Small intestine (tissue), 7 donors: ENCODE measurements at regions not wholly inside any gene's neighbourhood (a gene's known extent, or its start where the extent isn't known, plus 50 kb on each side); places are given as distances from the start of the nearest gene placed in this dataset.
A peak's percentile ranks its signal among the peaks of the same experiment; 100 is the strongest.

Experiments used
- DNase-seq, 2 donors: peaks; one replicate each; pipeline versions ENCODE4 v3.0.0 to v3.0.0-alpha.2; 2013
- FAIRE-seq: peaks from 2 replicates; lab custom pipeline; 2012; peaks lifted over from hg19 to GRCh38; lab: Jason Lieb, UNC
- H3K27ac ChIP-seq, 3 donors: one replicate each; pipeline ENCODE4 v1.5.1; 2013; ENCODE audit warnings: low read length in 2 of 3, mild to moderate bottlenecking in 2 of 3, control low read depth in 1 of 3, inconsistent platforms in 1 of 3, low read depth in 1 of 3, moderate library complexity in 1 of 3
- H3K27me3 ChIP-seq, 3 donors: one replicate each; pipeline ENCODE4 v1.6.1; 2013; ENCODE audit warnings: low read length in 3 of 3, inconsistent platforms in 1 of 3; ENCODE audit not compliant: control insufficient read depth in 3 of 3, insufficient read depth in 3 of 3
- H3K36me3 ChIP-seq, 3 donors: one replicate each; pipeline ENCODE4 v1.6.1; 2013; ENCODE audit warnings: low read length in 3 of 3, inconsistent platforms in 1 of 3, low read depth in 1 of 3, mild to moderate bottlenecking in 1 of 3, moderate library complexity in 1 of 3; ENCODE audit not compliant: control insufficient read depth in 3 of 3, insufficient read depth in 2 of 3
- H3K4me1 ChIP-seq, 3 donors: one replicate each; pipeline ENCODE4 v1.6.1; 2013; ENCODE audit warnings: low read length in 2 of 3, inconsistent platforms in 1 of 3, low read depth in 1 of 3, mild to moderate bottlenecking in 1 of 3, moderate library complexity in 1 of 3; ENCODE audit not compliant: control insufficient read depth in 3 of 3, insufficient read depth in 2 of 3
- H3K4me3 ChIP-seq, 3 donors: one replicate each; pipeline ENCODE4 v1.5.1; 2013; ENCODE audit warnings: low read length in 3 of 3, control low read depth in 1 of 3, inconsistent platforms in 1 of 3, low read depth in 1 of 3, mild to moderate bottlenecking in 1 of 3, moderate library complexity in 1 of 3
- H3K9me3 ChIP-seq, 2 donors: one replicate each; pipeline ENCODE4 v1.6.1; 2013; ENCODE audit warnings: low read depth in 1 of 2, low read length in 1 of 2; ENCODE audit not compliant: control insufficient read depth in 2 of 2, insufficient read depth in 1 of 2
- WGBS, 3 donors: extraction: QIAGEN DNeasy Blood & Tissue Kit; methylation state at CpG; one replicate each; pipeline ENCODE4 v1.1.7; 2013; 5-methylcytosine and 5-hydroxymethylcytosine counted together
- donor health status: healthy with polysubstance abuse.
- donor health status: control.
- donor health status: control.
- donor health status: Bipolar disorder and iron deficiency.
- donor health status: healthy.

DNA sequence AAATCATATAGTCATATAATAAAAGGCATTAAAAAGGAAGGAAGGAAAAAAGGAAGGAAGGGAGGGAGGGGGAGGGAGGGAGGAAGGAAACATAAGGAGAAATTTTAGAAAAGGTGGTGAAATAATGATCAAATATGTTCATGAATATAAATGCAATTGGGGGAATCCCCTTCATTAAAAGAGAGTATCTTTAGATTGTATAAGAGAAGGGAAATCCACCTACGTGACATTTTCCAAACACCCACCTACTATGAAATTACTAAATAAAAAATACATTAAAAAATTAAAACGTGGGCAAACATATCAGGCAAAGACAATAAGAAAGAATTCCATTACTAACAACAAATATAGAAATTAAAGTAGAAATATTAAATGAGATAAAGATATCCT lies 203.4 kb upstream of the PARD3B start:
- Histone ChIP-seq H3K4me3 (no peak overlapping the region), H3K27ac (no peak overlapping the region), H3K36me3 (no peaks in the 10 kb centered on the region), H3K9me3 (peaks cover 0 to 14% of the 10 kb centered on the region in 2 donors), H3K4me1 (peaks cover 0 to 2% (median 0%) of the 10 kb centered on the region in 3 donors), H3K27me3 (no peaks in the 10 kb centered on the region)
- FAIRE-seq (no peak), DNase-seq (no peak)
- WGBS, 3 donors: 58 to 78% (median 69%) methylated on average over 2 of the region's 2 CpGs

GRCh38 chr2:204343685-204344084 lies 201.6 kb upstream of the PARD3B start:
- no peak for FAIRE-seq
- H3K27ac ChIP-seq: no peak overlapping the region
- H3K4me1 ChIP-seq: peaks cover 0 to 2% (median 0%) of the 10 kb centered on the region in 3 donors
- peaks cover 0 to 14% of the 10 kb centered on the region in 2 donors for H3K9me3 ChIP-seq
- H3K27me3 ChIP-seq: no peaks in the 10 kb centered on the region
- no peak overlapping the region for H3K4me3 ChIP-seq
- 91 to 96% (median 95%) methylated on average over 2 of the region's 2 CpGs for WGBS, 3 donors
- DNase-seq: no peak
- no peaks in the 10 kb centered on the region for H3K36me3 ChIP-seq

- no peaks in the 10 kb centered on the region for H3K27me3 ChIP-seq
- FAIRE-seq: no peak
- peak in 1 of 2 donors; percentile 52 for DNase-seq
- H3K36me3 ChIP-seq: no peaks in the 10 kb centered on the region
- peaks cover 0 to 14% of the 10 kb centered on the region in 2 donors for H3K9me3 ChIP-seq
- WGBS, 3 donors: 0 to 33% (median 25%) methylated on average over 2 of the region's 2 CpGs
- H3K4me3 ChIP-seq: peak overlapping the region in 1 of 3 donors; percentile 5
- no peak overlapping the region for H3K27ac ChIP-seq
- H3K4me1 ChIP-seq: peaks cover 0 to 2% (median 0%) of the 10 kb centered on the region in 3 donors
These were observed 201.2 kb upstream of the PARD3B start for GRCh38 chr2:204344119-204344518.

- H3K4me3 ChIP-seq: no peak overlapping the region
- FAIRE-seq (no peak), DNase-seq (no peak)
- H3K27ac ChIP-seq: no peak overlapping the region
- H3K9me3 ChIP-seq: peaks cover 0 to 14% of the 10 kb centered on the region in 2 donors
- WGBS, 3 donors: 82 to 87% (median 85%) methylated on average over 3 of the region's 3 CpGs
- H3K4me1 ChIP-seq: peaks cover 0 to 2% (median 0%) of the 10 kb centered on the region in 3 donors
- H3K27me3 ChIP-seq: no peaks in the 10 kb centered on the region
- H3K36me3 ChIP-seq: no peaks in the 10 kb centered on the region
These were observed 198.4 kb upstream of the PARD3B start for GRCh38 chr2:204346906-204347305.

- Histone ChIP-seq H3K4me1 (no peaks in the 10 kb centered on the region), H3K27ac (no peak overlapping the region), H3K4me3 (no peak overlapping the region), H3K27me3 (no peaks in the 10 kb centered on the region), H3K9me3 (no peaks in the 10 kb centered on the region), H3K36me3 (no peaks in the 10 kb centered on the region)
- FAIRE-seq: no peak
- no peak for DNase-seq
- 77 to 85% (median 80%) methylated on average over 4 of the region's 4 CpGs for WGBS, 3 donors
These were observed 191.5 kb upstream of the PARD3B start for GRCh38 chr2:204353823-204354222.

DNA sequence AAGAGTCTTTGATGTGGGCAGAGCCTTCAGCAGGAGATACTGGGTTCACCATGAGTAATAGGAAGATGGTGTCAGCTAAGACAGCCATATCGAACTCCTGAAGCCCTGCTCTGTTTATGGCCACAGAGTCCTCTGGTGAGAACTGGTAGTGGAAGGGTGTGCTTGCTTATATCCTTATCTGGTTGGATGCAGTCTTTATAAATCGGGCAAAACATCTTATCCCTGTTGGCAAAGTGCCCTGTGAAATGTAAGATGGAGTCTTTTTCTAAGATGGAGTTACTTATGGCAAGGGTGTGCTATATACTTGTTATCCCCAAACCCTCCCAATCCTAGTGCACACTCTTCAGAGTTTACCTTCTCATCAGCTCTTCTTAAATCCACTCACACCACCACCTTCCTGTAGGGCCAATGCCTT lies 190.8 kb upstream of the PARD3B start:
- 62 to 81% (median 73%) methylated on average over 2 of the region's 2 CpGs for WGBS, 3 donors
- Histone ChIP-seq H3K4me1 (no peaks in the 10 kb centered on the region), H3K4me3 (no peak overlapping the region), H3K36me3 (no peaks in the 10 kb centered on the region), H3K9me3 (no peaks in the 10 kb centered on the region), H3K27me3 (no peaks in the 10 kb centered on the region), H3K27ac (no peak overlapping the region)
- no peak for DNase-seq
- FAIRE-seq: no peak

GRCh38 chr2:204355688-204356087 lies 189.6 kb upstream of the PARD3B start:
- FAIRE-seq: no peak

DNA sequence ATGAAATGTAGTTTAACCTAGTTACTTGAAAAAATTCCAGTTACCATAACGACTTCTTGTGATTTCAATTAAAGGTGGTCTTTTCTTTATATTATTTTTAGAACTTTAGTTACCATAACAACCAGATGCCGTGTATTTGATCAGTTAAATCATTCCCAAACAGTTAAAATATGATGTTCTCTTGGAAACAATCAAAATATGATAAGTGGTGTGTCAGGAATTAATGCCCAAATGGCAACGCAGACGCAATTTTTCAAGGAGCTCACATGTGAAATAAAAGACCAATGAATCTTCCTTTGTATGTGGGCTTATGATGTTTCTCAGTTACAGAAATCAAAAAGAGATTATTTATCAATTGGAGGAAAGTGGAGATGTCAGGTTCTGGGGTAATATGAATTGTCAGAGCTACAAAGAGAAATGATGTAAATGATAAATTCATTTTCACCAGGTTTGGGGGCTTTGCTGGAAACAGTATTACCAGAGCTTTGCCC lies 189.1 kb upstream of the PARD3B start:
- no peak for DNase-seq
- 73 to 80% (median 78%) methylated on average over 4 of the region's 4 CpGs for WGBS, 3 donors
- FAIRE-seq: no peak
- no peak overlapping the region for H3K27ac ChIP-seq
- no peak overlapping the region for H3K4me3 ChIP-seq
- no peaks in the 10 kb centered on the region for H3K4me1 ChIP-seq
- no peaks in the 10 kb centered on the region for H3K27me3 ChIP-seq
- H3K36me3 ChIP-seq: no peaks in the 10 kb centered on the region
- no peaks in the 10 kb centered on the region for H3K9me3 ChIP-seq

More at GRCh38 chr2:204355688-204356087, 189.6 kb upstream of the PARD3B start:
- Histone ChIP-seq H3K27ac (no peak overlapping the region), H3K4me3 (no peak overlapping the region), H3K9me3 (no peaks in the 10 kb centered on the region), H3K4me1 (no peaks in the 10 kb centered on the region), H3K36me3 (no peaks in the 10 kb centered on the region), H3K27me3 (no peaks in the 10 kb centered on the region)
- DNase-seq: no peak
- 59 to 90% (median 71%) methylated on average over 1 of the region's 1 CpG for WGBS, 3 donors

DNA sequence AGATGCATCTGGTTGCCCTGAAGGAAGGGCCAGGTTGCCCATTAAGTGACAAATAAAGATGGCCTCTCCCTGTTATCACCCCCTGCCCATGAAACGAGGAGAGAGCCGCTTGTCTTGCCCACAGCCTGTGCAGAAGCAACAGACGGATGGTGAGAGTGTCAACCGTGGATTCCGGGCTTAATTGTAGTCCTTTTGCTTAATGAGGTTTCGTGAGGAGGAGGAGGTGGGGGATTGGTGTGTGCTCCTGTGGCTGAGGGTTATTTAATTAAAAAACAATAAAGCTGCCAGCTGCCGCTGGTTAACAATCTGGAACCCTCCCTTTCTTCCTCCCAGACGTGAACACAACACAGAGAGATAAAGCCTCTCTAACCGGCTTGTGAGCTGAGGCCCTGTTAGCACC lies 188.0 kb upstream of the PARD3B start:
- Histone ChIP-seq H3K4me1 (no peaks in the 10 kb centered on the region), H3K36me3 (no peaks in the 10 kb centered on the region), H3K4me3 (no peak overlapping the region), H3K27ac (no peak overlapping the region), H3K9me3 (no peaks in the 10 kb centered on the region), H3K27me3 (no peaks in the 10 kb centered on the region)
- FAIRE-seq (no peak), DNase-seq (no peak)
- WGBS, 3 donors: 84 to 89% (median 86%) methylated on average over 9 of the region's 9 CpGs
